Stimulated activated memory B cell treated with anti-CD40 and anti-IgM and Interleukin-4, amounts not matched to agents 10 μg/mL and 1 μg/mL and 100 μg/mL, for 72 hours (primary cell): ENCODE measurements at regions not wholly inside any gene's neighbourhood (a gene's known extent, or its start where the extent isn't known, plus 50 kb on each side); places are given as distances from the start of the nearest gene placed in this dataset.
"Not testable (repeated sequence)": the region's sequence is repeated elsewhere in the genome, so short reads cannot be mapped to it uniquely, and the experiment has no call there.

Source experiments
- ATAC-seq: fragments of 150-1000 bp; cut with Tn5 transposase; 2 replicates; pipeline ENCODE4 v1.10.0; 2021
- H3K27ac Mint-ChIP-seq: one replicate; pipeline ENCODE4 v1.8.0; 2022; ENCODE audit warnings: mild to moderate bottlenecking, mixed read lengths
- H3K27me3 Mint-ChIP-seq: one replicate; pipeline ENCODE4 v1.8.0; 2022; ENCODE audit warnings: mixed read lengths
- H3K36me3 Mint-ChIP-seq: one replicate; pipeline ENCODE4 v1.8.0; 2022; ENCODE audit warnings: mixed read lengths
- H3K4me1 Mint-ChIP-seq: one replicate; pipeline ENCODE4 v1.8.0; 2022; ENCODE audit warnings: mixed read lengths
- H3K4me3 Mint-ChIP-seq: one replicate; pipeline ENCODE4 v1.8.0; 2022; ENCODE audit warnings: mild to moderate bottlenecking, moderate library complexity, mixed read lengths
- H3K9me3 Mint-ChIP-seq: one replicate; pipeline ENCODE4 v1.8.0; 2022; ENCODE audit warnings: mixed read lengths

- H3K4me1 Mint-ChIP-seq, result no peaks in the 10 kb centered on the region
- H3K27ac Mint-ChIP-seq, result no peak overlapping the region
- H3K36me3 Mint-ChIP-seq, result no peaks in the 10 kb centered on the region
- H3K9me3 Mint-ChIP-seq, result peaks cover 3% of the 10 kb centered on the region
- no peak for ATAC-seq
- H3K4me3 Mint-ChIP-seq, result no peak overlapping the region
- no peaks in the 10 kb centered on the region for H3K27me3 Mint-ChIP-seq
Observed at GRCh38 chr13:110057052-110057451, 249.9 kb downstream of the COL4A1 start.

GRCh38 chr13:110056640-110057039, 250.3 kb downstream of the COL4A1 start:
- Mint-ChIP-seq H3K36me3 (no peaks in the 10 kb centered on the region), H3K4me3 (no peak overlapping the region), H3K27me3 (no peaks in the 10 kb centered on the region), H3K4me1 (no peaks in the 10 kb centered on the region), H3K9me3 (peaks cover 3% of the 10 kb centered on the region), H3K27ac (no peak overlapping the region)
- no peak for ATAC-seq

GRCh38 chr13:110055089-110055488, 251.9 kb downstream of the COL4A1 start:
- Mint-ChIP-seq H3K27me3 (no peaks in the 10 kb centered on the region), H3K4me1 (no peaks in the 10 kb centered on the region), H3K4me3 (no peak overlapping the region), H3K27ac (no peak overlapping the region), H3K9me3 (peaks cover 3% of the 10 kb centered on the region), H3K36me3 (no peaks in the 10 kb centered on the region)
- ATAC-seq, result no peak

- H3K4me3 Mint-ChIP-seq, result no peak overlapping the region
- peaks cover 3% of the 10 kb centered on the region for H3K9me3 Mint-ChIP-seq
- no peaks in the 10 kb centered on the region for H3K27me3 Mint-ChIP-seq
- H3K4me1 Mint-ChIP-seq, result no peaks in the 10 kb centered on the region
- no peak for ATAC-seq
- no peaks in the 10 kb centered on the region for H3K36me3 Mint-ChIP-seq
- no peak overlapping the region for H3K27ac Mint-ChIP-seq
Observed at GRCh38 chr13:110054041-110054440, 252.9 kb downstream of the COL4A1 start.

GRCh38 chr13:110047496-110047895, 259.5 kb downstream of the COL4A1 start:
- ATAC-seq, result no peak
- Mint-ChIP-seq H3K9me3 (peaks cover 3% of the 10 kb centered on the region), H3K27me3 (no peaks in the 10 kb centered on the region), H3K27ac (no peak overlapping the region), H3K4me3 (no peak overlapping the region), H3K4me1 (no peaks in the 10 kb centered on the region), H3K36me3 (no peaks in the 10 kb centered on the region)

GRCh38 chr13:110046811-110047210, 260.1 kb downstream of the COL4A1 start:
- no peak overlapping the region for H3K27ac Mint-ChIP-seq
- no peak overlapping the region for H3K4me3 Mint-ChIP-seq
- no peaks in the 10 kb centered on the region for H3K36me3 Mint-ChIP-seq
- H3K4me1 Mint-ChIP-seq, result no peaks in the 10 kb centered on the region
- no peaks in the 10 kb centered on the region for H3K27me3 Mint-ChIP-seq
- H3K9me3 Mint-ChIP-seq, result peaks cover 3% of the 10 kb centered on the region
- ATAC-seq, result no peak

GRCh38 chr13:110045919-110046318, 259.5 kb upstream of the IRS2 start:
- no peak overlapping the region for H3K27ac Mint-ChIP-seq
- no peaks in the 10 kb centered on the region for H3K4me1 Mint-ChIP-seq
- H3K36me3 Mint-ChIP-seq, result no peaks in the 10 kb centered on the region
- H3K9me3 Mint-ChIP-seq, result peaks cover 3% of the 10 kb centered on the region
- no peak for ATAC-seq
- H3K27me3 Mint-ChIP-seq, result no peaks in the 10 kb centered on the region
- no peak overlapping the region for H3K4me3 Mint-ChIP-seq

- Mint-ChIP-seq H3K4me1 (no peaks in the 10 kb centered on the region), H3K9me3 (peaks cover 3% of the 10 kb centered on the region), H3K27ac (no peak overlapping the region), H3K27me3 (no peaks in the 10 kb centered on the region), H3K4me3 (no peak overlapping the region), H3K36me3 (no peaks in the 10 kb centered on the region)
- ATAC-seq, result no peak
Observed at GRCh38 chr13:110045202-110045601, 258.8 kb upstream of the IRS2 start.

GRCh38 chr13:110044551-110045111, 258.2 kb upstream of the IRS2 start:
- no peak for ATAC-seq
- H3K27me3 Mint-ChIP-seq, result no peaks in the 10 kb centered on the region
- no peak overlapping the region for H3K4me3 Mint-ChIP-seq
- peaks cover 3% of the 10 kb centered on the region for H3K9me3 Mint-ChIP-seq
- H3K27ac Mint-ChIP-seq, result no peak overlapping the region
- no peaks in the 10 kb centered on the region for H3K36me3 Mint-ChIP-seq
- no peaks in the 10 kb centered on the region for H3K4me1 Mint-ChIP-seq

- Mint-ChIP-seq H3K9me3 (peaks cover under 1% of the 10 kb centered on the region), H3K36me3 (no peaks in the 10 kb centered on the region), H3K27me3 (no peaks in the 10 kb centered on the region), H3K4me1 (no peaks in the 10 kb centered on the region), H3K4me3 (no peak overlapping the region), H3K27ac (no peak overlapping the region)
- ATAC-seq, result no peak
Observed at GRCh38 chr13:110042253-110042950, 256.0 kb upstream of the IRS2 start.

- H3K4me3 Mint-ChIP-seq, ATAC-seq: not testable (repeated sequence)
Observed at GRCh38 chr13:110041638-110042037, 255.3 kb upstream of the IRS2 start.

GRCh38 chr13:110037925-110038573, 251.7 kb upstream of the IRS2 start:
- H3K27ac Mint-ChIP-seq, result no peak overlapping the region
- no peaks in the 10 kb centered on the region for H3K27me3 Mint-ChIP-seq
- ATAC-seq, result no peak
- no peak overlapping the region for H3K4me3 Mint-ChIP-seq
- H3K4me1 Mint-ChIP-seq, result no peaks in the 10 kb centered on the region
- no peaks in the 10 kb centered on the region for H3K36me3 Mint-ChIP-seq
- H3K9me3 Mint-ChIP-seq, result no peaks in the 10 kb centered on the region

More at GRCh38 chr13:110041638-110042037, 255.3 kb upstream of the IRS2 start:
- H3K4me1 Mint-ChIP-seq, H3K36me3 Mint-ChIP-seq, H3K27ac Mint-ChIP-seq, H3K9me3 Mint-ChIP-seq, H3K27me3 Mint-ChIP-seq: not testable (repeated sequence)

GRCh38 chr13:110036060-110036459, 249.7 kb upstream of the IRS2 start:
- Mint-ChIP-seq H3K9me3 (no peaks in the 10 kb centered on the region), H3K27me3 (no peaks in the 10 kb centered on the region), H3K36me3 (no peaks in the 10 kb centered on the region), H3K4me3 (no peak overlapping the region), H3K27ac (no peak overlapping the region), H3K4me1 (no peaks in the 10 kb centered on the region)
- ATAC-seq, result no peak

- Mint-ChIP-seq H3K27me3 (no peaks in the 10 kb centered on the region), H3K4me3 (no peak overlapping the region), H3K9me3 (no peaks in the 10 kb centered on the region), H3K36me3 (no peaks in the 10 kb centered on the region), H3K27ac (no peak overlapping the region), H3K4me1 (no peaks in the 10 kb centered on the region)
- no peak for ATAC-seq
Observed at GRCh38 chr13:110034031-110034549, 247.7 kb upstream of the IRS2 start.

- no peak overlapping the region for H3K27ac Mint-ChIP-seq
- no peaks in the 10 kb centered on the region for H3K27me3 Mint-ChIP-seq
- H3K4me3 Mint-ChIP-seq, result no peak overlapping the region
- H3K9me3 Mint-ChIP-seq, result no peaks in the 10 kb centered on the region
- H3K4me1 Mint-ChIP-seq, result no peaks in the 10 kb centered on the region
- no peak for ATAC-seq
- H3K36me3 Mint-ChIP-seq, result no peaks in the 10 kb centered on the region
Observed at GRCh38 chr13:110032969-110033368, 246.6 kb upstream of the IRS2 start.
